ENCODE measurements at regions not wholly inside any gene's neighbourhood (a gene's known extent, or its start where the extent isn't known, plus 50 kb on each side); places are given as distances from the start of the nearest gene placed in this dataset.

DNA sequence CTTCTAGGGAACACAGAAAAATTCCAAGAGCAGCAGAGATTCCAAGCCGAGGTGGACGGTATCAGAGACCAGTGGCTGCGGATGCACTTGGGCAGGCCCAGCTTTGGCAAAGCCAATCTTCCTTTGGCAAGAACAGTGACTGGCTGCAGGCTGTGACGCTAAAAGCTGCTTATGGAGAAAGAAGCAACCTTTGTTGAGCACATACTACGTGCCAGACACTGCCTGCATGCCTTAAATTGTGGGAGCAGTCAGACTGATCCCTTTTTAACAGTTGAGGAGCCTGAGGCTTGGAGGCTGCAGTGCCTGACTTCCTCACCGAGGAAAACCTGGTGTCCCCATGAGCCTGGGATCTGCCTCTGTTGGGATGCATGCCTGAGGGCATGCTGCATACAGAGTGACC is 69.0 kb upstream of the AMZ2 start:
- no peaks in the 10 kb centered on the region for H3K4me1 ChIP-seq (ENCODE audit: insufficient read depth, low read length)
- H2BK5ac ChIP-seq (ENCODE audit: insufficient read length, low read length): no peak overlapping the region
- no peak for DNase-seq
- H3T11ph ChIP-seq (ENCODE audit: low read length): no peak overlapping the region
- Mint-ChIP-seq H3K27me3 (ENCODE audit: low read depth) (peaks cover 6% of the 10 kb centered on the region), H3K27ac (no peak overlapping the region), H3K4me3 (no peak overlapping the region), H3K9me3 (no peaks in the 10 kb centered on the region; a peak in 1 of 5 replicates), H3K36me3 (ENCODE audit: insufficient read depth in 1 of 3, low read depth in 3 of 3) (no peaks in the 10 kb centered on the region), H3K4me1 (peaks cover 2 to 3% of the 10 kb centered on the region in 2 experiments; a peak in 2 of 4 replicates)
- WGBS (ENCODE audit: extremely low coverage, insufficient read length, low lambda C conversion rate): no CpG with 5 or more reads among the region's 6 CpGs
- no peak overlapping the region for H2AK5ac ChIP-seq (ENCODE audit: insufficient read length, low read length)
- no peaks in the 10 kb centered on the region for H4K20me1 ChIP-seq (ENCODE audit: control insufficient read depth, insufficient read depth, insufficient read length)
- H3K27me3 ChIP-seq (ENCODE audit: insufficient read depth, low read length): no peaks in the 10 kb centered on the region
- H3K4me2 ChIP-seq (ENCODE audit: insufficient read depth, insufficient read length, low read length): no peak overlapping the region
- no peak overlapping the region for H3K9ac ChIP-seq (ENCODE audit: extremely low read depth, insufficient read length, low read length)
- no peak overlapping the region for H3K18ac ChIP-seq (ENCODE audit: insufficient read length, low read depth, low read length)
- no peaks in the 10 kb centered on the region for H3K79me1 ChIP-seq (ENCODE audit: insufficient read depth, low read depth, low read length, poor library complexity, severe bottlenecking)
- no peak overlapping the region for H4K5ac ChIP-seq (ENCODE audit: insufficient read length, low read depth, low read length)
- no peak overlapping the region for H2BK120ac ChIP-seq (ENCODE audit: low read depth, low read length, poor library complexity, severe bottlenecking)
- H2BK15ac ChIP-seq (ENCODE audit: low read depth, low read length): no peak overlapping the region
- H3K23me2 ChIP-seq (ENCODE audit: insufficient read length, low read depth, low read length, poor library complexity, severe bottlenecking): no peaks in the 10 kb centered on the region
- no peak overlapping the region for H2BK20ac ChIP-seq (ENCODE audit: low read depth, low read length, poor library complexity, severe bottlenecking)
- H4K91ac ChIP-seq (ENCODE audit: insufficient read length, low read depth, low read length): no peak overlapping the region
- H3K14ac ChIP-seq (ENCODE audit: insufficient read depth, low read length): no peak overlapping the region
- no peak overlapping the region for H3K27ac ChIP-seq (ENCODE audit: insufficient read length, low read depth, low read length)
- no peaks in the 10 kb centered on the region for H3K79me2 ChIP-seq (ENCODE audit: insufficient read depth, low read length)
- no peak overlapping the region for H3K4ac ChIP-seq (ENCODE audit: low read depth, low read length)
- H3K23ac ChIP-seq (ENCODE audit: insufficient read length, low read depth, low read length): no peak overlapping the region
- no peaks in the 10 kb centered on the region for H3K9me3 ChIP-seq (ENCODE audit: control insufficient read depth, low read depth, low read length)
- H4K8ac ChIP-seq (replicated peaks; ENCODE audit: insufficient read length, low read depth, low read length): no peak overlapping the region
- TF ChIP-seq CTCF (conservative IDR thresholded peaks at IDR 0.05): no peak
- no peak overlapping the region for H2BK12ac ChIP-seq (ENCODE audit: insufficient read length, low read depth, low read length)
- no peak overlapping the region for H2AFZ ChIP-seq (ENCODE audit: low read length)
- H3K56ac ChIP-seq (ENCODE audit: insufficient read length, low read depth, low read length): no peak overlapping the region

Data from H9 (cell line).